H1 (cell line): ENCODE measurements at regions not wholly inside any gene's neighbourhood (a gene's known extent, or its start where the extent isn't known, plus 50 kb on each side); places are given as distances from the start of the nearest gene placed in this dataset.

Experiments
- CTCF ChIA-PET: fragments of 300-600 bp; sonication (Branson Sonifier 250); formaldehyde crosslinking; loops from one replicate; lab custom pipeline; 2021; ENCODE audit not compliant: partially characterized antibody; lab: Charles Lee
- POLR2A ChIA-PET: fragments of 300-600 bp; sonication (Branson Sonifier 250); formaldehyde crosslinking; loops from one replicate; lab custom pipeline; 2021; ENCODE audit warnings: inconsistent platforms; ENCODE audit not compliant: partially characterized antibody; lab: Charles Lee
- DNase-seq, 2 experiments: peaks; one replicate each; pipeline versions ENCODE4 v3.0.0 to v3.0.0-alpha.2; 2010 to 2022; ENCODE audit warnings: low spot score in 2 of 2, low read depth in 1 of 2, mixed read lengths in 1 of 2
- FAIRE-seq: peaks from 2 replicates; lab custom pipeline; 2011; peaks lifted over from hg19 to GRCh38; lab: Jason Lieb, UNC
- H2AFZ ChIP-seq: 2 replicates; pipeline ENCODE4 v1.8.1; 2012; ENCODE audit warnings: low read length, inconsistent platforms
- H2AK5ac ChIP-seq: 2 replicates; pipeline ENCODE4 v1.6.1; 2013; ENCODE audit warnings: low read depth, low read length
- H2BK120ac ChIP-seq: replicated peaks from 2 replicates; pipeline ENCODE3; 2013; ENCODE audit warnings: low read depth, low read length, inconsistent platforms
- H2BK12ac ChIP-seq: 2 replicates; pipeline ENCODE4 v1.6.1; 2013; ENCODE audit warnings: low read depth, low read length
- H2BK15ac ChIP-seq: 2 replicates; pipeline ENCODE4 v1.6.1; 2013; ENCODE audit warnings: low read length
- H2BK20ac ChIP-seq: 2 replicates; pipeline ENCODE4 v1.6.1; 2013; ENCODE audit warnings: low read length
- H2BK5ac ChIP-seq: 2 replicates; pipeline ENCODE4 v1.6.1; 2013; ENCODE audit warnings: low read depth, low read length
- H3K14ac ChIP-seq: 2 replicates; pipeline ENCODE4 v1.6.1; 2013; ENCODE audit warnings: inconsistent platforms; ENCODE audit not compliant: insufficient read length
- H3K18ac ChIP-seq: 2 replicates; pipeline ENCODE4 v1.6.1; 2013; ENCODE audit warnings: low read length; ENCODE audit errors: extremely low read depth
- H3K23ac ChIP-seq: 2 replicates; pipeline ENCODE4 v1.6.1; 2013; ENCODE audit warnings: inconsistent platforms; ENCODE audit not compliant: insufficient read length
- H3K23me2 ChIP-seq: 2 replicates; pipeline ENCODE4 v1.6.1; 2013; ENCODE audit warnings: low read depth, low read length
- H3K27ac ChIP-seq: 2 replicates; pipeline ENCODE4 v1.6.1; 2011; ENCODE audit warnings: low read depth, low read length, inconsistent platforms
- H3K27me3 ChIP-seq, 4 experiments: replicated peaks in 1 of 4; 1 replicate in 1 of 4; 2 replicates in 3 of 4; pipeline versions ENCODE4 v1.6.1 to v1.8.1; 2011 to 2013; ENCODE audit warnings: low read length in 3 of 4, mild to moderate bottlenecking in 3 of 4, inconsistent platforms in 2 of 4, mixed read lengths in 2 of 4, moderate library complexity in 1 of 4; ENCODE audit not compliant: control insufficient read depth in 3 of 4, insufficient read depth in 3 of 4; ENCODE audit errors: extremely low read depth in 1 of 4
- H3K36me3 ChIP-seq, 4 experiments: 2 replicates each; pipeline versions ENCODE4 v1.6.1 to v1.8.1; 2011 to 2013; ENCODE audit warnings: mild to moderate bottlenecking in 4 of 4, low read length in 3 of 4, moderate library complexity in 2 of 4, control low read depth in 1 of 4, inconsistent platforms in 1 of 4; ENCODE audit not compliant: insufficient read depth in 4 of 4, control insufficient read depth in 2 of 4
- H3K4ac ChIP-seq: replicated peaks from 2 replicates; pipeline ENCODE3; 2013; ENCODE audit warnings: low read length, low read depth, mixed read lengths, inconsistent platforms; ENCODE audit not compliant: insufficient read length
- H3K4me1 ChIP-seq, 4 experiments: replicated peaks in 1 of 4; 1 replicate in 1 of 4; 2 replicates in 3 of 4; pipeline versions ENCODE4 v1.6.1 to v1.8.1; 2011 to 2013; ENCODE audit warnings: low read length in 3 of 4, inconsistent platforms in 2 of 4, mixed read lengths in 1 of 4; ENCODE audit not compliant: insufficient read depth in 4 of 4, control insufficient read depth in 3 of 4
- H3K4me2 ChIP-seq, 2 experiments: 2 replicates each; pipeline versions ENCODE4 v1.6.1 to v1.8.1; 2011 to 2013; ENCODE audit warnings: low read depth in 2 of 2, low read length in 2 of 2, control low read depth in 1 of 2, inconsistent platforms in 1 of 2, mild to moderate bottlenecking in 1 of 2; ENCODE audit not compliant: insufficient read depth in 1 of 2
- H3K4me3 ChIP-seq, 4 experiments: fragments of 200-600, 300-600 bp in 1 of 4; sonication (generic), shearing (Covaris generic), sonication (Bioruptor Twin) in 1 of 4; 2 replicates each; pipeline versions ENCODE4 v1.5.1 to v1.8.1; 2011 to 2016; ENCODE audit warnings: low read length in 4 of 4, low read depth in 3 of 4, control low read depth in 2 of 4, inconsistent platforms in 2 of 4, mild to moderate bottlenecking in 2 of 4, mixed read lengths in 1 of 4, moderate library complexity in 1 of 4; ENCODE audit not compliant: insufficient read depth in 2 of 4; ENCODE audit errors: extremely low read depth in 1 of 4
- H3K56ac ChIP-seq: replicated peaks from 2 replicates; pipeline ENCODE3; 2013; ENCODE audit warnings: low read depth, mild to moderate bottlenecking, mixed read lengths, low read length, inconsistent platforms; ENCODE audit not compliant: insufficient read length
- H3K79me1 ChIP-seq: 2 replicates; pipeline ENCODE4 v1.6.1; 2013; ENCODE audit warnings: low read depth, low read length, control low read depth
- H3K79me2 ChIP-seq, 2 experiments: 2 replicates each; pipeline versions ENCODE4 v1.6.1 to v1.8.1; 2012 to 2013; ENCODE audit warnings: low read length in 2 of 2, mild to moderate bottlenecking in 2 of 2, inconsistent platforms in 1 of 2; ENCODE audit not compliant: insufficient read depth in 2 of 2, control insufficient read depth in 1 of 2
- H3K9ac ChIP-seq, 4 experiments: replicated peaks in 1 of 4; 1 replicate in 1 of 4; 2 replicates in 3 of 4; pipeline versions ENCODE4 v1.6.1 to v1.8.1; 2011 to 2013; ENCODE audit warnings: low read depth in 3 of 4, low read length in 3 of 4, control low read depth in 2 of 4, mild to moderate bottlenecking in 2 of 4, moderate library complexity in 2 of 4, inconsistent platforms in 1 of 4; ENCODE audit errors: extremely low read depth in 1 of 4
- H3K9me3 ChIP-seq, 2 experiments: 2 replicates each; pipeline versions ENCODE4 v1.6.1 to v1.8.1; 2012 to 2013; ENCODE audit warnings: mild to moderate bottlenecking in 2 of 2, moderate library complexity in 2 of 2, control low read depth in 1 of 2, inconsistent platforms in 1 of 2, low read depth in 1 of 2, low read length in 1 of 2, mixed read lengths in 1 of 2; ENCODE audit not compliant: insufficient read depth in 2 of 2
- H4K20me1 ChIP-seq, 2 experiments: replicated peaks in 1 of 2; 2 replicates each; pipeline versions ENCODE3 to v1.8.1; 2011 to 2013; ENCODE audit warnings: inconsistent platforms in 2 of 2, low read length in 2 of 2, mild to moderate bottlenecking in 1 of 2; ENCODE audit not compliant: insufficient read depth in 2 of 2, control insufficient read depth in 1 of 2
- H4K5ac ChIP-seq: 2 replicates; pipeline ENCODE4 v1.6.1; 2013; ENCODE audit warnings: low read length, low read depth, mixed read lengths, inconsistent platforms; ENCODE audit not compliant: insufficient read length
- H4K8ac ChIP-seq: 2 replicates; pipeline ENCODE4 v1.8.0; 2013; ENCODE audit warnings: mild to moderate bottlenecking, moderate library complexity, low read length, inconsistent platforms; ENCODE audit not compliant: insufficient read depth; ENCODE audit errors: extremely low read depth
- H4K91ac ChIP-seq: replicated peaks from 2 replicates; pipeline ENCODE3; 2013; ENCODE audit warnings: low read length, mixed read lengths, inconsistent platforms; ENCODE audit not compliant: insufficient read length
- ASH2L ChIP-seq: fragments of 200-600, 300-600 bp; sonication (generic); IDR thresholded peaks from one replicate; pipeline ENCODE4 v1.7.1; 2017; ENCODE audit warnings: low read length
- BRCA1 ChIP-seq: IDR thresholded peaks from 2 replicates; pipeline ENCODE4 v1.6.1; 2012; ENCODE audit warnings: low read depth, low read length, improper control_type of control experiment
- CBX5 ChIP-seq: fragments of 300-800, 300-1000 bp; sonication (generic); IDR thresholded peaks from 2 replicates; pipeline ENCODE4 v1.7.1; 2016; ENCODE audit warnings: antibody characterized with exemption, low read length, low read depth
- EGR1 ChIP-seq: IDR thresholded peaks from 2 replicates; pipeline ENCODE4 v1.6.1; 2011; ENCODE audit warnings: low read depth, low read length, borderline replicate concordance
- EZH2 ChIP-seq: fragments of 200-600 bp; sonication (generic); IDR thresholded peaks from 2 replicates; pipeline ENCODE4 v1.7.1; 2012; ENCODE audit warnings: low read depth, mild to moderate bottlenecking, moderate library complexity, low read length, inconsistent platforms; ENCODE audit not compliant: severe bottlenecking
- FOSL1 ChIP-seq: IDR thresholded peaks from 2 replicates; pipeline ENCODE4 v1.6.1; 2011; ENCODE audit warnings: mild to moderate bottlenecking, low read depth, low read length, moderate library complexity; ENCODE audit not compliant: insufficient read depth
- JUN ChIP-seq: IDR thresholded peaks from 2 replicates; pipeline ENCODE4 v1.6.1; 2011; ENCODE audit warnings: low read depth, mild to moderate bottlenecking, improper control_type of control experiment, low read length
- KDM4A ChIP-seq: IDR thresholded peaks from one replicate; pipeline ENCODE4 v1.7.1; 2012; ENCODE audit warnings: low read depth, mild to moderate bottlenecking, moderate library complexity, low read length, inconsistent platforms; ENCODE audit not compliant: severe bottlenecking
- MAX ChIP-seq: IDR thresholded peaks from 2 replicates; pipeline ENCODE4 v1.6.1; 2012; ENCODE audit warnings: inconsistent platforms
- NANOG ChIP-seq: IDR thresholded peaks from 2 replicates; pipeline ENCODE4 v1.6.1; 2011; ENCODE audit warnings: low read length, low read depth, mild to moderate bottlenecking, inconsistent platforms; ENCODE audit not compliant: insufficient read depth, poor library complexity, severe bottlenecking
- RAD21 ChIP-seq, 2 experiments: IDR thresholded peaks in 1 of 2; conservative IDR thresholded peaks in 1 of 2; 2 replicates each; pipeline ENCODE4 v1.6.1; 2011; ENCODE audit warnings: low read depth in 2 of 2, low read length in 2 of 2, improper control_type of control experiment in 1 of 2, inconsistent platforms in 1 of 2, mild to moderate bottlenecking in 1 of 2, moderate library complexity in 1 of 2
- SIN3A ChIP-seq, 2 experiments: IDR thresholded peaks in 1 of 2; conservative IDR thresholded peaks in 1 of 2; 2 replicates each; pipeline ENCODE4 v1.6.1; 2011 to 2012; ENCODE audit warnings: low read length in 2 of 2, improper control_type of control experiment in 1 of 2, low read depth in 1 of 2, mild to moderate bottlenecking in 1 of 2
- USF2 ChIP-seq: IDR thresholded peaks from 2 replicates; pipeline ENCODE4 v1.6.1; 2011; ENCODE audit warnings: low read length, improper control_type of control experiment
- YY1 ChIP-seq: IDR thresholded peaks from 2 replicates; pipeline ENCODE4 v1.6.1; 2011; ENCODE audit warnings: low read depth, mild to moderate bottlenecking, low read length

- Histone ChIP-seq H3K79me2 (no peaks in the 10 kb centered on the region), H4K91ac (no peak overlapping the region), H3K18ac (no peak overlapping the region), H4K5ac (no peak overlapping the region), H4K20me1 (no peaks in the 10 kb centered on the region), H3K27me3 (peaks cover 0 to 1% (median 0%) of the 10 kb centered on the region in 4 experiments; a peak in 1 of 7 replicates), H3K14ac (no peak overlapping the region), H3K9me3 (no peaks in the 10 kb centered on the region), H3K9ac (no peak overlapping the region), H3K23me2 (peaks cover 9% of the 10 kb centered on the region), H3K4me3 (no peak overlapping the region), H2BK15ac (no peak overlapping the region), H3K23ac (no peak overlapping the region), H2BK12ac (no peak overlapping the region), H3K36me3 (no peaks in the 10 kb centered on the region), H2BK20ac (no peak overlapping the region), H2AFZ (no peak overlapping the region), H3K56ac (no peak overlapping the region), H3K4ac (no peak overlapping the region), H2BK120ac (no peak overlapping the region), H3K79me1 (no peaks in the 10 kb centered on the region), H3K27ac (no peak overlapping the region), H3K4me1 (peaks cover 0 to 3% (median under 1%) of the 10 kb centered on the region in 4 experiments; a peak in 3 of 7 replicates), H4K8ac (no peak overlapping the region), H2AK5ac (no peak overlapping the region), H3K4me2 (no peak overlapping the region), H2BK5ac (no peak overlapping the region)
- FAIRE-seq, result no peak
- no peak for DNase-seq
- ChIA-PET CTCF (no interaction called here), POLR2A (interaction anchor here (0.8 to 3.1 kb wide), 3 partner anchors 16 to 85 kb away, joined by 3 to 19 read pairs (median 3); a partner anchor contains a TSS)
- no peak for TF ChIP-seq SIN3A (conservative IDR thresholded peaks at IDR 0.05 in 1 of 2, IDR thresholded peaks at IDR 0.05 in 1 of 2; ENCODE audit: low read depth in 1 of 2, low read length in 2 of 2)
- TF ChIP-seq EZH2, result no peak
- no peak for TF ChIP-seq ASH2L
- no peak for TF ChIP-seq NANOG
- TF ChIP-seq RAD21 (IDR thresholded peaks at IDR 0.05 in 1 of 2, conservative IDR thresholded peaks at IDR 0.05 in 1 of 2; ENCODE audit: low read depth in 2 of 2, low read length in 2 of 2), result no peak
- no peak for TF ChIP-seq BRCA1
- TF ChIP-seq FOSL1, result no peak
- TF ChIP-seq MAX, result no peak
- TF ChIP-seq YY1, result no peak
- TF ChIP-seq USF2, result no peak
- TF ChIP-seq EGR1, result no peak
- no peak for TF ChIP-seq KDM4A
- no peak for TF ChIP-seq CBX5
- no peak for TF ChIP-seq JUN
Measured at GRCh38 chr6:26300828-26301227, 64.2 kb upstream of the BTN3A2 start.
